ENCODE measurements at regions not wholly inside any gene's neighbourhood (a gene's known extent, or its start where the extent isn't known, plus 50 kb on each side); places are given as distances from the start of the nearest gene placed in this dataset.
"Not testable (repeated sequence)": the region's sequence is repeated elsewhere in the genome, so short reads cannot be mapped to it uniquely, and the experiment has no call there.

GRCh38 chr4:125573786-125574185, 259.0 kb downstream of the FAT4 start:
- Histone ChIP-seq H2AFZ (ENCODE audit: low read length) (no peak overlapping the region), H3K4me3 (ENCODE audit: low read length) (no peak overlapping the region), H3K9ac (ENCODE audit: low read length) (no peak overlapping the region), H3K27ac (ENCODE audit: low read length) (no peak overlapping the region), H3K4me1 (ENCODE audit: low read length) (no peaks in the 10 kb centered on the region), H3K27me3 (ENCODE audit: low read length) (no peaks in the 10 kb centered on the region), H3K9me2 (replicated peaks; ENCODE audit: insufficient read depth, low read length) (no peaks in the 10 kb centered on the region), H4K20me1 (ENCODE audit: insufficient read depth, low read depth, low read length) (no peaks in the 10 kb centered on the region), H3K9me3 (ENCODE audit: low read length) (peaks cover 10% of the 10 kb centered on the region), H3K79me2 (ENCODE audit: low read length) (no peaks in the 10 kb centered on the region), H3K36me3 (ENCODE audit: insufficient read depth, low read length) (no peaks in the 10 kb centered on the region), H3K4me2 (ENCODE audit: low read depth, low read length, poor library complexity, severe bottlenecking) (no peak overlapping the region)
- DNase-seq = no peak

GRCh38 chr4:125582302-125582701, 267.5 kb downstream of the FAT4 start:
- DNase-seq = no peak
- no peak overlapping the region for H3K4me3 ChIP-seq (ENCODE audit: low read length)
- H3K36me3 ChIP-seq (ENCODE audit: insufficient read depth, low read length) = no peaks in the 10 kb centered on the region
- no peaks in the 10 kb centered on the region for H3K27me3 ChIP-seq (ENCODE audit: low read length)
- no peak overlapping the region for H2AFZ ChIP-seq (ENCODE audit: low read length)
- no peaks in the 10 kb centered on the region for H4K20me1 ChIP-seq (ENCODE audit: insufficient read depth, low read depth, low read length)
- no peak overlapping the region for H3K9ac ChIP-seq (ENCODE audit: low read length)
- no peaks in the 10 kb centered on the region for H3K4me1 ChIP-seq (ENCODE audit: low read length)
- H3K79me2 ChIP-seq (ENCODE audit: low read length) = no peaks in the 10 kb centered on the region
- H3K27ac ChIP-seq (ENCODE audit: low read length) = no peak overlapping the region
- no peaks in the 10 kb centered on the region for H3K9me2 ChIP-seq (replicated peaks; ENCODE audit: insufficient read depth, low read length)
- no peak overlapping the region for H3K4me2 ChIP-seq (ENCODE audit: low read depth, low read length, poor library complexity, severe bottlenecking)
- peaks cover 14% of the 10 kb centered on the region for H3K9me3 ChIP-seq (ENCODE audit: low read length)

GRCh38 chr4:125590158-125590557, 275.4 kb downstream of the FAT4 start:
- Histone ChIP-seq H3K9me3 (ENCODE audit: low read length) (peaks cover 3% of the 10 kb centered on the region), H3K36me3 (ENCODE audit: insufficient read depth, low read length) (no peaks in the 10 kb centered on the region), H4K20me1 (ENCODE audit: insufficient read depth, low read depth, low read length) (no peaks in the 10 kb centered on the region), H3K9ac (ENCODE audit: low read length) (no peak overlapping the region), H2AFZ (ENCODE audit: low read length) (no peak overlapping the region), H3K4me1 (ENCODE audit: low read length) (no peaks in the 10 kb centered on the region), H3K79me2 (ENCODE audit: low read length) (no peaks in the 10 kb centered on the region), H3K9me2 (replicated peaks; ENCODE audit: insufficient read depth, low read length) (no peaks in the 10 kb centered on the region), H3K4me3 (ENCODE audit: low read length) (no peak overlapping the region), H3K27me3 (ENCODE audit: low read length) (no peaks in the 10 kb centered on the region), H3K4me2 (ENCODE audit: low read depth, low read length, poor library complexity, severe bottlenecking) (no peak overlapping the region), H3K27ac (ENCODE audit: low read length) (no peak overlapping the region)
- DNase-seq = no peak

- Histone ChIP-seq H3K4me3 (ENCODE audit: low read length) (no peak overlapping the region), H3K9ac (ENCODE audit: low read length) (no peak overlapping the region), H3K36me3 (ENCODE audit: insufficient read depth, low read length) (no peaks in the 10 kb centered on the region), H3K27me3 (ENCODE audit: low read length) (no peaks in the 10 kb centered on the region), H4K20me1 (ENCODE audit: insufficient read depth, low read depth, low read length) (no peaks in the 10 kb centered on the region), H3K4me2 (ENCODE audit: low read depth, low read length, poor library complexity, severe bottlenecking) (no peak overlapping the region), H3K79me2 (ENCODE audit: low read length) (no peaks in the 10 kb centered on the region), H3K27ac (ENCODE audit: low read length) (no peak overlapping the region), H2AFZ (ENCODE audit: low read length) (no peak overlapping the region; the same call in 1 of the 2 replicates), H3K9me3 (ENCODE audit: low read length) (peaks cover 3% of the 10 kb centered on the region), H3K4me1 (ENCODE audit: low read length) (no peaks in the 10 kb centered on the region), H3K9me2 (replicated peaks; ENCODE audit: insufficient read depth, low read length) (no peaks in the 10 kb centered on the region)
- DNase-seq = no peak
Observed at GRCh38 chr4:125591290-125591689, 276.5 kb downstream of the FAT4 start.

- Histone ChIP-seq H3K27ac (ENCODE audit: low read length) (no peak overlapping the region), H3K4me2 (ENCODE audit: low read depth, low read length, poor library complexity, severe bottlenecking) (no peak overlapping the region), H3K27me3 (ENCODE audit: low read length) (no peaks in the 10 kb centered on the region), H3K9me2 (replicated peaks; ENCODE audit: insufficient read depth, low read length) (no peaks in the 10 kb centered on the region), H3K79me2 (ENCODE audit: low read length) (no peaks in the 10 kb centered on the region), H3K4me1 (ENCODE audit: low read length) (no peaks in the 10 kb centered on the region), H4K20me1 (ENCODE audit: insufficient read depth, low read depth, low read length) (no peaks in the 10 kb centered on the region), H3K4me3 (ENCODE audit: low read length) (no peak overlapping the region), H2AFZ (ENCODE audit: low read length) (no peak overlapping the region), H3K9ac (ENCODE audit: low read length) (no peak overlapping the region), H3K36me3 (ENCODE audit: insufficient read depth, low read length) (no peaks in the 10 kb centered on the region), H3K9me3 (ENCODE audit: low read length) (peaks cover 9% of the 10 kb centered on the region)
- DNase-seq = no peak
Observed at GRCh38 chr4:125594056-125594602, 279.4 kb downstream of the FAT4 start.

- DNase-seq; H2AFZ ChIP-seq (ENCODE audit: low read length); H3K36me3 ChIP-seq (ENCODE audit: insufficient read depth, low read length); H3K4me3 ChIP-seq (ENCODE audit: low read length); H3K79me2 ChIP-seq (ENCODE audit: low read length); H3K27ac ChIP-seq (ENCODE audit: low read length); H3K4me2 ChIP-seq (ENCODE audit: low read depth, low read length, poor library complexity, severe bottlenecking); H3K9me3 ChIP-seq (ENCODE audit: low read length); H4K20me1 ChIP-seq (ENCODE audit: insufficient read depth, low read depth, low read length); H3K9me2 ChIP-seq (replicated peaks; ENCODE audit: insufficient read depth, low read length); H3K9ac ChIP-seq (ENCODE audit: low read length); H3K4me1 ChIP-seq (ENCODE audit: low read length); H3K27me3 ChIP-seq (ENCODE audit: low read length): not testable (repeated sequence)
Observed at GRCh38 chr4:125605926-125606325, 291.2 kb downstream of the FAT4 start.

GRCh38 chr4:125620066-125620860, 305.5 kb downstream of the FAT4 start:
- Histone ChIP-seq H3K4me1 (ENCODE audit: low read length) (no peaks in the 10 kb centered on the region), H2AFZ (ENCODE audit: low read length) (no peak overlapping the region), H3K9ac (ENCODE audit: low read length) (no peak overlapping the region)

GRCh38 chr4:125624951-125625350, 310.2 kb downstream of the FAT4 start:
- Histone ChIP-seq H3K9me2 (replicated peaks; ENCODE audit: insufficient read depth, low read length) (no peaks in the 10 kb centered on the region), H4K20me1 (ENCODE audit: insufficient read depth, low read depth, low read length) (no peaks in the 10 kb centered on the region), H3K4me3 (ENCODE audit: low read length) (no peak overlapping the region), H3K27ac (ENCODE audit: low read length) (no peak overlapping the region), H3K79me2 (ENCODE audit: low read length) (no peaks in the 10 kb centered on the region), H3K4me1 (ENCODE audit: low read length) (no peaks in the 10 kb centered on the region), H3K9me3 (ENCODE audit: low read length) (peaks cover 12% of the 10 kb centered on the region), H2AFZ (ENCODE audit: low read length) (no peak overlapping the region), H3K27me3 (ENCODE audit: low read length) (no peaks in the 10 kb centered on the region), H3K36me3 (ENCODE audit: insufficient read depth, low read length) (no peaks in the 10 kb centered on the region), H3K4me2 (ENCODE audit: low read depth, low read length, poor library complexity, severe bottlenecking) (no peak overlapping the region), H3K9ac (ENCODE audit: low read length) (no peak overlapping the region)
- no peak for DNase-seq

More at GRCh38 chr4:125620066-125620860, 305.5 kb downstream of the FAT4 start:
- no peak overlapping the region for H3K4me2 ChIP-seq (ENCODE audit: low read depth, low read length, poor library complexity, severe bottlenecking)
- H3K9me3 ChIP-seq (ENCODE audit: low read length) = peaks cover 15% of the 10 kb centered on the region
- H3K79me2 ChIP-seq (ENCODE audit: low read length) = no peaks in the 10 kb centered on the region
- no peaks in the 10 kb centered on the region for H3K9me2 ChIP-seq (replicated peaks; ENCODE audit: insufficient read depth, low read length)
- no peaks in the 10 kb centered on the region for H3K36me3 ChIP-seq (ENCODE audit: insufficient read depth, low read length)
- no peak overlapping the region for H3K27ac ChIP-seq (ENCODE audit: low read length)
- H3K4me3 ChIP-seq (ENCODE audit: low read length) = no peak overlapping the region
- no peaks in the 10 kb centered on the region for H3K27me3 ChIP-seq (ENCODE audit: low read length)
- DNase-seq = no peak
- no peaks in the 10 kb centered on the region for H4K20me1 ChIP-seq (ENCODE audit: insufficient read depth, low read depth, low read length)

Data from Karpas-422 (cell line).